Activated CD4-positive, alpha-beta memory T cell treated with anti-CD3 and anti-CD28 coated beads for 36 hours (primary cell): ENCODE measurements at regions not wholly inside any gene's neighbourhood (a gene's known extent, or its start where the extent isn't known, plus 50 kb on each side); places are given as distances from the start of the nearest gene placed in this dataset.

ENCODE experiments used
- CTCF ChIA-PET: fragments of 350-600 bp; sonication (Branson Sonifier 250); formaldehyde crosslinking; loops from one replicate; lab custom pipeline; 2021; ENCODE audit warnings: antibody characterized with exemption, inconsistent platforms; lab: Charles Lee
- POLR2A ChIA-PET: fragments of 350-600 bp; sonication (Branson Sonifier 250); formaldehyde crosslinking; loops from one replicate; lab custom pipeline; 2021; ENCODE audit warnings: antibody characterized with exemption; lab: Charles Lee
- DNase-seq: peaks from one replicate; pipeline ENCODE4 v3.0.0-alpha.2; 2020
- H3K27ac Mint-ChIP-seq: one replicate; pipeline ENCODE4 v1.8.0; 2021; ENCODE audit warnings: mixed read lengths
- H3K27me3 Mint-ChIP-seq: one replicate; pipeline ENCODE4 v1.8.0; 2021; ENCODE audit warnings: mixed read lengths
- H3K36me3 Mint-ChIP-seq: one replicate; pipeline ENCODE4 v1.8.0; 2021; ENCODE audit warnings: mixed read lengths
- H3K4me1 Mint-ChIP-seq: one replicate; pipeline ENCODE4 v1.8.0; 2021; ENCODE audit warnings: low read depth, mixed read lengths
- H3K4me3 Mint-ChIP-seq: one replicate; pipeline ENCODE4 v1.8.0; 2021; ENCODE audit warnings: mild to moderate bottlenecking, mixed read lengths
- H3K9me3 Mint-ChIP-seq: one replicate; pipeline ENCODE4 v1.8.0; 2021; ENCODE audit warnings: mixed read lengths
- intact Hi-C: fragments of 100-400 bp; cut with micrococcal nuclease; formaldehyde crosslinking; loops from one replicate; pipeline ENCODE4 v1.15.1; 2023

GRCh38 chr2:6163932-6164331, 471.7 kb downstream of the SOX11 start:
- intact Hi-C loops, result no loop called here
- POLR2A ChIA-PET, result no interaction called here
- H3K36me3 Mint-ChIP-seq, result no peaks in the 10 kb centered on the region
- DNase-seq, result no peak
- peaks cover 2% of the 10 kb centered on the region for H3K9me3 Mint-ChIP-seq
- no peaks in the 10 kb centered on the region for H3K4me1 Mint-ChIP-seq
- H3K4me3 Mint-ChIP-seq, result no peak overlapping the region
- CTCF ChIA-PET, result no interaction called here
- H3K27me3 Mint-ChIP-seq, result no peaks in the 10 kb centered on the region
- H3K27ac Mint-ChIP-seq, result no peak overlapping the region

- intact Hi-C loops, result no loop called here
- CTCF ChIA-PET, result no interaction called here
Measured at GRCh38 chr2:6164986-6165747, 473.0 kb downstream of the SOX11 start.

GRCh38 chr2:6167592-6168138, 475.5 kb downstream of the SOX11 start:
- CTCF ChIA-PET, result no interaction called here
- no peak overlapping the region for H3K4me3 Mint-ChIP-seq
- DNase-seq, result no peak
- no peaks in the 10 kb centered on the region for H3K9me3 Mint-ChIP-seq
- POLR2A ChIA-PET, result no interaction called here
- intact Hi-C loops, result no loop called here
- H3K27me3 Mint-ChIP-seq, result no peaks in the 10 kb centered on the region
- H3K4me1 Mint-ChIP-seq, result no peaks in the 10 kb centered on the region
- H3K36me3 Mint-ChIP-seq, result no peaks in the 10 kb centered on the region
- no peak overlapping the region for H3K27ac Mint-ChIP-seq

More at GRCh38 chr2:6164986-6165747, 473.0 kb downstream of the SOX11 start:
- H3K9me3 Mint-ChIP-seq, result peaks cover 2% of the 10 kb centered on the region
- H3K36me3 Mint-ChIP-seq, result no peaks in the 10 kb centered on the region
- H3K4me3 Mint-ChIP-seq, result no peak overlapping the region
- no peaks in the 10 kb centered on the region for H3K27me3 Mint-ChIP-seq
- POLR2A ChIA-PET, result no interaction called here
- DNase-seq, result no peak
- no peak overlapping the region for H3K27ac Mint-ChIP-seq
- no peaks in the 10 kb centered on the region for H3K4me1 Mint-ChIP-seq

GRCh38 chr2:6168485-6168884, 476.3 kb downstream of the SOX11 start:
- no peaks in the 10 kb centered on the region for H3K9me3 Mint-ChIP-seq
- intact Hi-C loops, result no loop called here
- H3K4me3 Mint-ChIP-seq, result no peak overlapping the region
- ChIA-PET POLR2A (no interaction called here), CTCF (no interaction called here)
- no peaks in the 10 kb centered on the region for H3K27me3 Mint-ChIP-seq
- H3K27ac Mint-ChIP-seq, result no peak overlapping the region
- H3K4me1 Mint-ChIP-seq, result no peaks in the 10 kb centered on the region
- no peak for DNase-seq
- no peaks in the 10 kb centered on the region for H3K36me3 Mint-ChIP-seq

GRCh38 chr2:6171294-6171693, 479.1 kb downstream of the SOX11 start:
- intact Hi-C loops, result no loop called here
- Mint-ChIP-seq H3K27me3 (no peaks in the 10 kb centered on the region), H3K27ac (no peak overlapping the region), H3K4me1 (no peaks in the 10 kb centered on the region), H3K36me3 (no peaks in the 10 kb centered on the region), H3K4me3 (no peak overlapping the region), H3K9me3 (no peaks in the 10 kb centered on the region)
- ChIA-PET POLR2A (no interaction called here), CTCF (no interaction called here)
- DNase-seq, result no peak

- Mint-ChIP-seq H3K27ac (no peak overlapping the region), H3K4me1 (no peaks in the 10 kb centered on the region), H3K4me3 (no peak overlapping the region), H3K9me3 (no peaks in the 10 kb centered on the region), H3K36me3 (no peaks in the 10 kb centered on the region), H3K27me3 (no peaks in the 10 kb centered on the region)
- intact Hi-C loops, result no loop called here
- ChIA-PET POLR2A (no interaction called here), CTCF (no interaction called here)
- no peak for DNase-seq
Measured at GRCh38 chr2:6177811-6178210, 485.6 kb downstream of the SOX11 start.

GRCh38 chr2:6181525-6181924, 489.3 kb downstream of the SOX11 start:
- POLR2A ChIA-PET, result no interaction called here
- no peak overlapping the region for H3K4me3 Mint-ChIP-seq
- DNase-seq, result no peak
- H3K4me1 Mint-ChIP-seq, result no peaks in the 10 kb centered on the region
- H3K27ac Mint-ChIP-seq, result no peak overlapping the region
- intact Hi-C loops, result no loop called here
- H3K9me3 Mint-ChIP-seq, result no peaks in the 10 kb centered on the region
- CTCF ChIA-PET, result no interaction called here
- H3K27me3 Mint-ChIP-seq, result no peaks in the 10 kb centered on the region
- no peaks in the 10 kb centered on the region for H3K36me3 Mint-ChIP-seq

- Mint-ChIP-seq H3K4me3 (no peak overlapping the region), H3K9me3 (no peaks in the 10 kb centered on the region), H3K36me3 (no peaks in the 10 kb centered on the region), H3K27me3 (no peaks in the 10 kb centered on the region), H3K27ac (no peak overlapping the region), H3K4me1 (no peaks in the 10 kb centered on the region)
- POLR2A ChIA-PET, result no interaction called here
- intact Hi-C loops, result no loop called here
- DNase-seq, result no peak
- CTCF ChIA-PET, result no interaction called here
Measured at GRCh38 chr2:6181926-6182325, 489.7 kb downstream of the SOX11 start.

- CTCF ChIA-PET, result no interaction called here
- Mint-ChIP-seq H3K9me3 (no peaks in the 10 kb centered on the region), H3K27me3 (no peaks in the 10 kb centered on the region), H3K27ac (no peak overlapping the region), H3K4me1 (no peaks in the 10 kb centered on the region), H3K36me3 (no peaks in the 10 kb centered on the region), H3K4me3 (no peak overlapping the region)
- DNase-seq, result no peak
- POLR2A ChIA-PET, result no interaction called here
- intact Hi-C loops, result no loop called here
Measured at GRCh38 chr2:6183226-6183625, 491.0 kb downstream of the SOX11 start.

- Mint-ChIP-seq H3K36me3 (no peaks in the 10 kb centered on the region), H3K27ac (no peak overlapping the region), H3K4me3 (no peak overlapping the region), H3K9me3 (no peaks in the 10 kb centered on the region), H3K27me3 (no peaks in the 10 kb centered on the region), H3K4me1 (no peaks in the 10 kb centered on the region)
- intact Hi-C loops, result no loop called here
- CTCF ChIA-PET, result no interaction called here
- DNase-seq, result no peak
- POLR2A ChIA-PET, result no interaction called here
Measured at GRCh38 chr2:6184532-6185292, 492.5 kb downstream of the SOX11 start.

- Mint-ChIP-seq H3K27ac (no peak overlapping the region), H3K27me3 (no peaks in the 10 kb centered on the region), H3K4me3 (no peak overlapping the region), H3K4me1 (no peaks in the 10 kb centered on the region), H3K36me3 (no peaks in the 10 kb centered on the region), H3K9me3 (no peaks in the 10 kb centered on the region)
- POLR2A ChIA-PET, result no interaction called here
- intact Hi-C loops, result no loop called here
- CTCF ChIA-PET, result no interaction called here
- DNase-seq, result no peak
Measured at GRCh38 chr2:6186332-6187151, 494.4 kb downstream of the SOX11 start.

- CTCF ChIA-PET, result no interaction called here
- Mint-ChIP-seq H3K27ac (no peak overlapping the region), H3K4me1 (no peaks in the 10 kb centered on the region), H3K9me3 (peaks cover 16% of the 10 kb centered on the region), H3K36me3 (no peaks in the 10 kb centered on the region), H3K27me3 (no peaks in the 10 kb centered on the region), H3K4me3 (no peak overlapping the region)
- POLR2A ChIA-PET, result no interaction called here
- intact Hi-C loops, result no loop called here
- no peak for DNase-seq
Measured at GRCh38 chr2:6196449-6196848, 504.3 kb downstream of the SOX11 start.
